ENCODE measurements at regions not wholly inside any gene's neighbourhood (a gene's known extent, or its start where the extent isn't known, plus 50 kb on each side); places are given as distances from the start of the nearest gene placed in this dataset.

DNA sequence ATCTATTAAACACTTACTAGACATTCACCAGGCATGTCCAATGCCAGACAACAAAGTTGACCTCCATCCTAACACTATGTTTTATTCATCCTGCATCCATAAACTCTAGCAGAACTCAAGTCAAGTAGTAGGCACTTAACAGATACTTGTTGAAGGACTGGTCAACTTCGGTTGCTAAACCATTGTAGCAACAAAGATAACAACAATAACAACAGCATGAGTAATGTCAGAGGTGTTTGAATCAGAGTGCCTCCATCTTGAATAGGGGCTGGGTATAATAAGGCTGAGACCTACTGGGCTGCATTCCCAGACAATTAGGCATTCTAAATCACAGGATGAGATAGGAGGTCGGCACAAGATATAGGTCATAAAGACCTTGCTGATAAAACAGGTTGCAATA lies 180.5 kb upstream of the ZNF462 start:
- TF ChIP-seq, protein P1, sequence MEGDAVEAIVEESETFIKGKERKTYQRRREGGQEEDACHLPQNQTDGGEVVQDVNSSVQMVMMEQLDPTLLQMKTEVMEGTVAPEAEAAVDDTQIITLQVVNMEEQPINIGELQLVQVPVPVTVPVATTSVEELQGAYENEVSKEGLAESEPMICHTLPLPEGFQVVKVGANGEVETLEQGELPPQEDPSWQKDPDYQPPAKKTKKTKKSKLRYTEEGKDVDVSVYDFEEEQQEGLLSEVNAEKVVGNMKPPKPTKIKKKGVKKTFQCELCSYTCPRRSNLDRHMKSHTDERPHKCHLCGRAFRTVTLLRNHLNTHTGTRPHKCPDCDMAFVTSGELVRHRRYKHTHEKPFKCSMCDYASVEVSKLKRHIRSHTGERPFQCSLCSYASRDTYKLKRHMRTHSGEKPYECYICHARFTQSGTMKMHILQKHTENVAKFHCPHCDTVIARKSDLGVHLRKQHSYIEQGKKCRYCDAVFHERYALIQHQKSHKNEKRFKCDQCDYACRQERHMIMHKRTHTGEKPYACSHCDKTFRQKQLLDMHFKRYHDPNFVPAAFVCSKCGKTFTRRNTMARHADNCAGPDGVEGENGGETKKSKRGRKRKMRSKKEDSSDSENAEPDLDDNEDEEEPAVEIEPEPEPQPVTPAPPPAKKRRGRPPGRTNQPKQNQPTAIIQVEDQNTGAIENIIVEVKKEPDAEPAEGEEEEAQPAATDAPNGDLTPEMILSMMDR (IDR thresholded peaks at IDR 0.05; ENCODE audit: insufficient read depth, low read depth, low read length, missing control alignments): no peak
- H3K4me3 ChIP-seq (ENCODE audit: low read depth, low read length): no peak overlapping the region
- no peak for DNase-seq (ENCODE audit: low read depth)

DNA sequence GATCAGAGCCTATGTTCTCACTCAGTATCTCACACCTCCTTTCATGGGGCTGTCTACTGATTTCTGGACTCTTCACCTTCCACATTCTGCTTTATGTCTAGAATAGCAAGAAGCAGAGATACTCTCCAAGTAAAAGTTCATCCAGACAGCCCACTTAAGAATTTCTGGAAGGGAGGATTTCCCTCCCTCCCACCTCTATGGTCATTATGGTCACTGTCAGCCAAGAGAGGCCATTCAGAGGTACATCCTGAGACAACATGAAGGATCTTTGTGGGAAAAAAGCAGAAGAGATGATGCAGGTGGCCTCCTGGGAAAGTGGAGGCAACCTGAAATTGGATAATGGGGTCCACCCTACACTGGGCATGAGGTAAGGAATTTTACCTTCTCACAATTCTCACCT lies 179.5 kb upstream of the ZNF462 start:
- TF ChIP-seq, protein P1 (IDR thresholded peaks at IDR 0.05; ENCODE audit: insufficient read depth, low read depth, low read length, missing control alignments): no peak
- DNase-seq (ENCODE audit: low read depth): no peak
- H3K4me3 ChIP-seq (ENCODE audit: low read depth, low read length): no peak overlapping the region

DNA sequence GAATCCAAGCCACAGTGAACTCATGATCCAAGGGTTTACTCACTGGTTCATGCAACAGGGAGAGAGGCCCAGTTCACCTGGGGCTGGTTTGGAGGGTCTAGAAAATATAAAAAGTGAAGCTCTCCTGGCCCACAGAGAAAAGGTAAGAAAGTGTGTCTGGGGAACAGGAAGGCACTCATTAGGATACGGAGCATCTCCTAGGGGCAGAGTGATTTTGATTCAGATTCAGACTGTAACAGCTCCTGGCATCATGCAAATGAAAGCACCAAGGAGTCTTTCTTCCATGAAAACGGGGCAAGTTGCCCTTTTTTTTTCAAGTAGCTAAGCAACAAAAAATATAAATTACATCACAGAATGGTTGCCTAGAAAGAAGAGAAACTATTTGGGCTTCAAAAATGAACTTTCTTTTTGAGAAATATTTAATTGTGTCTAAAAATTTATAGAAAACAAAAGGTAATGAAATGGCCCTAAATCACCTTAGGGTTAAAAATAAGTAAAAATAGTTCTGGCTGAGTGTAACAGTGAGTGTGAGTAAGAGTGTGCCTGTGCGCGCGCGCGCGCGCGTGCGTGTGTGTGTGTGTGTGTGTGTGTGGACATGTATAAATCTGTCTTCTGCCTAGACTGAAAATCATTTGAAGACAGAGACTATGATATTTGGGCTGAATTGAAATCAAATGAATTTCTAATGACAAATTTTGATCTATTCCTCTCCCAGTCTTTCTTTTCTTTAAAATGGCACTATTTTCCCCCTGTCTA lies 177.8 kb upstream of the ZNF462 start:
- TF ChIP-seq, protein P1 (IDR thresholded peaks at IDR 0.05; ENCODE audit: insufficient read depth, low read depth, low read length, missing control alignments): no peak
- no peak for DNase-seq (ENCODE audit: low read depth)
- no peak overlapping the region for H3K4me3 ChIP-seq (ENCODE audit: low read depth, low read length)

DNA sequence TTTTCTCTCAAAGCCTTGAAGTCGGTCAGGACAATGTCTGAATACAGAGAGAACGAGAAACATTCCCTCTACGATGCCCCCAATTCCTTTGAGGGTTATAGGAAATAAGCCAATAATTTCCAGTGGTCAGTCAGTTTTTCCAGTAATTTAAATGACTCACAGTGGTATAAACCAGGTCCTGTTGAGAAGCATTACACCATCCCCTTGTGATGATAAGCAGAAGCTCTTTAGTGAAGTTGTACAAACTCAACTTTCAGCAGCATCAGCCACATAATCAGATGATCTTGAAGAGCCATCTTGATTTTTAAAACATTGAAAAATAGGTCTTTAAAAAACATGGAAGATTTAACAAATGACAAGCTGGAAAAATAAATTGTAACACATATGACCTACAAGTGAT lies 173.9 kb upstream of the ZNF462 start:
- TF ChIP-seq, protein P1 (IDR thresholded peaks at IDR 0.05; ENCODE audit: insufficient read depth, low read depth, low read length, missing control alignments): no peak

DNA sequence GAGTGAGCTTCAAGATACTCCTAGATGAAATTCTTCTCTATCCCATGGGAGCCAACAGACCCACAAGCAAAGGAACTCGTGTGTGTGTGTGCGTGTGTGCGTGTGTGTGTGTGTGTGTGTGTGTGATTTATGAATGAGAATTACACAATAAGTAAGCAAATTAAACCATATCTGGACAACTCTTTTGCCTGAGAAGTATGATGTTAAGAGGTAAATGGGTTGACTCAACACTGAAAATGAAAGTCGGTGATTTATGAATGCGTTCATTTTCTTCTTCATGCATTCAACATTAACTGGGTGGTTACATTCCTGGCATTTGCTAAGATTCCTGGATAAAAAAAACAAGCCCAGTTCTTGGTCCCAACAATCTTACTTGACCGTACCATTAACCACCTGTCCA lies 171.3 kb upstream of the ZNF462 start:
- TF ChIP-seq, protein P1 (IDR thresholded peaks at IDR 0.05; ENCODE audit: insufficient read depth, low read depth, low read length, missing control alignments): no peak
- no peak for DNase-seq (ENCODE audit: low read depth)
- H3K4me3 ChIP-seq (ENCODE audit: low read depth, low read length): no peak overlapping the region

More for the DNA sequence above, 173.9 kb upstream of the ZNF462 start:
- no peak for DNase-seq (ENCODE audit: low read depth)
- no peak overlapping the region for H3K4me3 ChIP-seq (ENCODE audit: low read depth, low read length)

DNA sequence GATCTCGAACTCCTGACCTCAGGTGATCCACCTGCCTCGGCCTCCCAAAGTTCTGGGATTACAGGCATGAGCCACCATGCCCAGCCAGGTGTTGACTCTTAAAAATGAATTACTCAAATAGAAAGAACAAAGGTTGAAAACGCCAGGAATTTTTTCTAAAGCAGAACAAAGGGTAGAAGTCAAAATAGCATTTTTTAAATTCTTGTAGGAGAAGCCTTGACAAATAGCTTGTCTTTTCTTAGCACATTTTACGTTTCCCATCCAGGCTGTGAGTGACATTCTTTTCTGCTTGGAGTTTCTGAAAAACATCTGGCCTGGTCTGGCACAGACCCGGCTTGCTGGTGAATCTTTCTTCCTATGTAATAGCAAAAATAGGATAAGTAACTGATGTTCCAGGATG lies 169.4 kb upstream of the ZNF462 start:
- H3K4me3 ChIP-seq (ENCODE audit: low read depth, low read length): no peak overlapping the region
- TF ChIP-seq, protein P1 (IDR thresholded peaks at IDR 0.05; ENCODE audit: insufficient read depth, low read depth, low read length, missing control alignments): no peak
- DNase-seq (ENCODE audit: low read depth): no peak

DNA sequence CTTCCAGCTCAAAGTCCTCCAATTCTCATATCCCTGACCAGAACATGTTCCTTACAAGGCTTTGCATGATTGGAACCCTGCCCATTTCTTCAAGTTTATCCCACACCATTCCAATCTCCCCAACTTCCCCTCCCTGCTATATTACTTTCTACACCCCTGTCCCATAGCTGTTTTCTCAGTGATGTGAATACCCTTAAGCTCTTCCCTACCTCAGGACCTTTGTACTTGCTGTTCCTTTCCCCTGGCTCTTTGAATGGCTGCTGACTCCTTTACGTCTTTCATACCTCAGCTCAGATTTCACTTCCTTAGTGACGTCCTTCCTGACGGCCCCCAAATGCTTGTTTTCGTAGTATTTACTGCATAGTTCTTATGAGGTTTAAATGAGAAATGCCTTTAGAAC lies 166.2 kb upstream of the ZNF462 start:
- TF ChIP-seq, protein P1 (IDR thresholded peaks at IDR 0.05; ENCODE audit: insufficient read depth, low read depth, low read length, missing control alignments): no peak
- DNase-seq (ENCODE audit: low read depth): no peak
- H3K4me3 ChIP-seq (ENCODE audit: low read depth, low read length): no peak overlapping the region

Measured in GM12865 (cell line).